T47D (cell line): ENCODE measurements at regions not wholly inside any gene's neighbourhood (a gene's known extent, or its start where the extent isn't known, plus 50 kb on each side); places are given as distances from the start of the nearest gene placed in this dataset.
"Not testable (repeated sequence)": the region's sequence is repeated elsewhere in the genome, so short reads cannot be mapped to it uniquely, and the experiment has no call there.

Source experiments
- DNase-seq, 2 experiments: peaks; one replicate each; pipeline versions ENCODE4 v3.0.0 to v3.0.0-alpha.2; 2011 to 2012; ENCODE audit warnings: low read depth in 1 of 2, low spot score in 1 of 2
- JUND ChIP-seq: IDR thresholded peaks from 2 replicates; pipeline ENCODE4 v1.6.1; 2012; ENCODE audit warnings: low read depth
- in situ Hi-C: cut with HindIII; loops from 2 replicates; pipeline ENCODE4 v1.10.0; 2016; ENCODE audit warnings: low sequenced_read_pairs, low pct_unique_long_range_greater_than_20kb

DNA sequence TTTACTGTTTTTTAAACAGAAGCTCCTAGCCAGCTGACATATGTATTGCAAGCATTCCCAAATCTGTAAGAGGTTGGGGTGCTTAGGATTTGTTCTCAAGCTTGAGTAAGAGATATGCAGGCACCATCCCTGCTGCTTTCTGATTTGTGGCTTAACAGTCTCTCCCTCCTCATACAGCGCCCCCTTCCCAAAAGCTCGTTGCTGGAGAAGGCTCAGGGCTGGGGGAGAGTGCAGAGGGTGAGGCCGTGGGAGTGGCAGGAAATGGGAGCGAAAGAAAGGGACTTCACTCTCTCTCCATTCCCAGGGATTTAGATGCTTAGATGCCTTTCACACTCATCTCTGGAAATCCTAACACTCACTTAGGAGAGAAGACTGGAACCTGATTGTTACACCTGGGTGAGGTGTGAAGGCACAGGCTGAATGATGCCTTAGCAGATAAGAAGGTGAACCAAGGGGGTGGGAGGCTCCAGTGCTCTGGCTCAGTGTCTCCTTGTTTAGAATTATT is 172.0 kb downstream of the C12orf75 start:
- no peak for DNase-seq
- in situ Hi-C loops, result no loop called here
- TF ChIP-seq JUND, result no peak

DNA sequence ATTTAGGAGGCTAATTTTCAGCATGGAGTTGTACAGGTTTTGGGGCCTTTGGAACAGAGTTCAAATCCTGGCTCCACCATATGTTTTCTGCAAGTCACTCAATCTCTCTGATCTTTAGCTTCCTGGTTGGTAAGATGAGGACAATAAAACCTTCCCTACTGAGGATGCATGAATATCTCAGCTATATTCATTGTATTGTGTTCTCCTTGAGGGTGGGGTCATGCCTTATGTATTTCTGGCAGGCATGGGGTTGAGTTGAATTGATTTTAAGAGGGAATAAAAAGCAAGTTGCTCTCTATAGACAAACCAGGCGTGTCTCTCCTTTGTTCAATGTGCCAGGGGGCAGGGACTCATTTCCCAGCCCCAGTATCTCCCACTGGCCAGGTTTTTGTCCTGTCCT is 173.1 kb downstream of the C12orf75 start:
- no peak for DNase-seq
- no peak for TF ChIP-seq JUND
- in situ Hi-C loops, result no loop called here

DNA sequence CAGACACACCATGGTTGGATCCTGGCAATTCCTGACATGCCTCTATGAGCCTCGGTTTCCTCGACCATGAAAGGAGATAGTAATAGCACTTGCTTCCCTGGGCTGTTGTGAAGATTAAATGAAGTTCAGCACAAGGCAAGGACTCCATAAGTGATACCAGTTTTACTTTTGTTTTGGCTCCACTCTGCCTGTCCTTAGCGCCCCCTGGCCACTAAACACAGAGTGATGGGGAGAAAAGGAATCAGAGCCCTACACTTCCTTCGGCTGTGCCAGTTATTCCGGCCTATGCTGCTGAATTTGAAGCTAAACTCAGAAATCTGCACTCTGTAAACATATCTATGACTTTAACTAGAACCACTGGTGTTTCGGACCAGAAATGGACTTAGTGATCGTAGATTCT is 173.8 kb downstream of the C12orf75 start:
- no peak for TF ChIP-seq JUND
- DNase-seq, result no peak
- in situ Hi-C loops, result no loop called here

DNA sequence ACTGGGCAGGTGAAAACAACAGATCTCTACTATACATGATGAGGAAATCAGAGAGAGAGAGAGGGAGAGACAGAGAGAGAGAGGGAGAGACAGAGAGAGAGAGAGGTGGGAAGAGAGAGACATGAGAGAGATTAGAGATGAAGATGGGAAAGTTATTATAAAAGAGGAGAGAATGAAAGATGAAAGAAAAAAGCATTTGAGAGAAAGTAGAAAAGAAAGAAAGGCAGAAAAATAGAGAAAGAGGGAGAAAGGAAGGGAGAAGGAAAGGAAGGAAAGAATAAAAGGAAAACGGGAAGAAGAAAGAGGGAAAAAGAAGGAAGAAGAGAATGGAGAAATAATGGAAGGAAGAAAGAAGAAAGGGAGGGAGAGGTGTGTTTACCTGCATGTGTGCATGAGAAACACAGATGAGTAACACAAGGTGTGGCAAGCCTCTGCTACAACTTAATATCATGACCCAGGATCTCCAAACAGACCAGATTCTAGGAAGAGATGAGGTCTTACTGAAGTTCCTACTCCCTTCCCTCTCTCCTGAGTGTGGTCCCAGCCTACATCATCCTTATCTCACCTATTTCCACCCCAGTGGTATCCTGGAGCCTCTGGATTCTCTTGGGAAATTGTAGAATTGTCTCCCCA is 176.3 kb downstream of the C12orf75 start:
- no peak for DNase-seq
- in situ Hi-C loops, result no loop called here
- no peak for TF ChIP-seq JUND

DNA sequence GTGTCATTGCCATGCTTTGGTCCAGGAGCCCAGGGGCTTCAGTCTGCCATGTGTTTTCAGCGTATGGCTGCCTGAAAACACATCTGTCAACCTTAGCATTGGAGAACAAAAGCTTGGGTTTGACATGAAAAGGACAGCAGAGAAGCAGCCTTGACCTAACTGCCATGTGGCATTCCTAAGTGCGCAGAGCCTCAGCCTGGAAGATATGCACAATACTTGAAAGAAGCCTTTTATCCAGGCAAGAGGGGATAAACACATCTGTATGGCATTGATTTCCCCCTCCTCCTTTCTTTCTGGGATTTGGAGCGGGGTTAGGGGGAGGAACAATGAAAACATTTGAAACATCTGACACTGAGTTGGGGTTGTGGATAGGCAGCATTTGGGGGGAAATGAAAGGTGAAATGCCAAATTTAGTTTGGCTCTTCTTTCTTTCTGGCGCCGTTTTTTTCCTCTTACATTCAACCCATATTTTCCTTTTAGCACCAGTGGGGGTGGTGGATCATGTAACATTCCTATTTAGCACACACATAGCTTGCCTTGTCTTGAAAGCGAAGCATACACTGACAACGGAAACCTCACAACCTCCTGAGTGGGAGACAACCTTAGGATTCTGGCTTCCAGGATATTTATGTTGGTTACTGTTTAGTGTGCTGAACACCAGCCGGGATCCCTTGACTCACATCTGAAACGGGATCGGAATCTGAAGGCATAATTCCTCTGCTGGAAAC is 177.0 kb downstream of the C12orf75 start:
- TF ChIP-seq JUND, result no peak
- no peak for DNase-seq
- in situ Hi-C loops, result no loop called here

DNA sequence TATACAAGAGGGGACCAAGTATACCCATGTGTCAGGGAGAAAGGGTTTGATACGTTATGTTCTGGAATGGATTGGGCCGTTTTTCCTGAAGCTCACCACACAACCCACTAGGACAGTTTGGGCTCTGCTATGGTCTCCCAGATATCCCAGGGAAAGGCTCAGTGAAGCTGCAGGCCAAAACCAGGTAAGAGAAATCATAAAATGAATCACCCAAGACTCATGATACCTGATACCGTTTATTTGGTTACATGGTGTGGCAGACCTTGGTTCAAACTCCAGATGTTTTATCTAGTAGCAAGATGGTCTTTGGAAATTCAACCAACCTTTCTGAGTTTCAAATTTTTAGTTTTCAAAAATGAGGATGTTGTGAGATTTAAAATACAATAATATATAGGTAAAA is 177.6 kb downstream of the C12orf75 start:
- no peak for TF ChIP-seq JUND

DNA sequence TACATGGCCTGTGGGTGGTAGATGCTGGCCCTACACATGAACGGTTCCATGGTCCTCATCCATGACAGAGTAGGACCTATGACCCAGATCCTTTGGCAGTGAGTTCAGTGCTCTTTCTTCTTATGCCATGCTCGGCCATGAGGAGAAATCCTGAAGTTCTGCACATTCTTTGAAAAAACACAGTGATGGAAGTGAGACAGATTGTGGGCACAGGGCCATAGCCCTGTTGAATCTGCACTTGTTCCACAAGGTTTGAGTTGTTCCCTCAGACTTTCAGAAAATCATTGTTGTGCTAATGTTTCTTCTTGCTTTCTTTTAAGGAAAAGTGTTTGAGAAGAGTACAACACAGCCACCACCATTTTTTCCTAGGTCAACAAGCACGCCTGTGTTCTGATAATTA is 180.0 kb downstream of the C12orf75 start:
- no peak for TF ChIP-seq JUND
- no peak for DNase-seq
- in situ Hi-C loops, result no loop called here

More for the DNA sequence above, 177.6 kb downstream of the C12orf75 start:
- in situ Hi-C loops, result no loop called here
- DNase-seq, result no peak

DNA sequence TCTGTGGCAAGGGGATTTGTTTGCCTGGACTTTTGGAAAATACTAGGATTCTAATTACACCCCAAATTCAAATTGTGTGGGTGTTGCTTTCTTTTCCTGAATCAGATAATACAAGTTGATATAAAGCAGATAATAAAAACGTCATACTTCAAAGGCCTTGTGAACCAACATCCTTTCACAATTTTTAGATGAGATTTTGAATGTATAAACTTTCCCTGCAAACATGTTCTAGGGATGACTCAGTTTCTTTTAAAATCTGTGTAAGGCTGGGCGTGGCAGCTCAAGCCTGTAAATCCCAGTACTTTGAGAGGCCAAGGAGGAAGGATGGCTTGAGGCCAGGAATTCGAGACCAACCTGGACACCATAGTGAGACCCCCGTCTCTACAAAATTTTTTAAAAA is 182.4 kb downstream of the C12orf75 start:
- in situ Hi-C loops, DNase-seq: not testable (repeated sequence)

DNA sequence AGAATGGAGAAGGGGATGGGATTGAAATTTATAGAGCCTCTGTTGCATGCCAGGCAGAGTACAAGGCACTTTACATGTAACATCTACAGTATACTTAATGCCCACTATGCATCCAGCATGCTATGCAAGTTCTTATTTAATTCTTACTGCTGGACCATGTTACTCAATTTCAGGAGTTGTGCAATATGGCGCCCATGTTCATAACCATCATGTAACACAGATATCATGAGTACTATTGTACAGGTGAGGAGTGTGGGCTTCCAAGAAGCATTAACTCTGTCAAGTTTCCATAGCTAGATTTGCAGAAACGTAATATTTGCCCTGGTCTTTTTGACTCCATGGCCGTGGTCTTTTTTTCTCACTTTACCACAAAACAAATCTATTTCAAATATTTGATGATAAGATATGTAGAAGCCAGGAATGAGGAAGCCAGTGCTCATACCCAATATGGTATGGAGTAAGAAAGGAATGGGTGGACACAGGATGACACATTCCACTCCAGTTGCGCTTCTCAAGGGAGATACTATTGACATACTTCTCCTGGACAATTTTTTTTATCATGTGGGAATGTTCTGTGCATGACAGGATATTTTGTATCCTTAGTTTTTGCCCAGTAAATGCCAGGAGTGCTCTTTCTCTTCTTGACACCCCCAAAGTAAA is 191.8 kb downstream of the C12orf75 start:
- no peak for TF ChIP-seq JUND
- in situ Hi-C loops, result no loop called here
- DNase-seq, result no peak

DNA sequence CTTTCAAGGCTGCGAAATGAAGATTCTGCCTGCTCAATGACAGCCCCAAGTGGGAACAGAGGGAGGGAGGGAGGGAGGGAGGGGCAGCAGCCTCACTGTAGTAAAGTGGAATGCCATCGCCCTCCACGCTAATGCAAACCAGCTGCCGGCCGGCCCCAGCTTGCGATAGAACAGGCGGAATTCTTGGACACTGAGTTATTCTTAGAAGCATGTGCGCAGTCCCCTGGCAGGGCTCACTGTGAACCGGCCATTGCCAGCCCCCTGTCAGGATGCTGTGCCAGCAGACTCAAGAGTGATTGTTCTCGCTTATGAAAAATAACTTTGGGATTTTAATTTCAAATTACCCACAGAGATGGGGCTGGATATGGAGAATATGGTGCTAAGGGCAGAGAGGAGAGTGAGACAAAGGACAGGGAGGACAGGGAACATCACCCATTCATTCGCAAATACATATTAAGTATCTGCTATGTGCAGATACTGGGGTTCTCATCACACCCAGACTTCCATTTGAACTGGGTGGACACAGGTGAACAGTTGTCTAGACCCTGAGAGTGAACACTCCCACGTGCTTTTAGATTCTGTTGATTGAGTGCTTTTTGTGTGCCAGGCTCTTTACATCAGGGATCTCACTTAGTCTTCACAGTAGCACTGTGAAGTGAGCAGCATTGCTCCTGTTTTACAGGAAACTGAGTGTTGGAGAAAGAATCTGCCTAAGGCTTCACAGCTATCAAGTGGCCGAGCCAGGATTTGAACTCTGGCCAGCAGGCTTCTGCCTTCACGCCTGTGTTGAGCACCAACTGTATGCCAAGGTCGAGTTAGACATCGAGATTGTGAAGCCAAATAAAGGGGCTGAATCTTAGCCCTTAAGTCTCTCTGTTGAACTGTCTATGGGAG is 192.9 kb downstream of the C12orf75 start:
- in situ Hi-C loops, result no loop called here
- TF ChIP-seq JUND, result no peak
- DNase-seq, result no peak

DNA sequence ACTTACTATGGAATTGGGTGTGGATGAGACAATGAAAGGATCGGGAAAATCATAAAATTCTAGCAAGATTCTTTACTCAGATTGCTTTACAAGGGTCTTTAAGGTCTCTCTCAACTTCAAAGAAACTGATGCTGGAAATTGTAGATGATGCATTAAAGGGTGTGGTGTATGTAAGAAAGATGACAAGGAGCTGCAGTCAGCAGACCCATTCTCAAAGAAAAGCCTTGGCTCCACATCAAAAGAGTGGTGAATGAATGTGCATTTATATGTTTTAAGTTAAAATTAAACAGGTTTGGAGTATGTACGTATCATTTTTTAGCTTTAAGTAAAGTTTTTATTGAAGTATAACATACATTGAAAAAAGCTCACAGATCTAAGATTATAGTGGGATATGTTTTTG is 194.5 kb downstream of the C12orf75 start:
- DNase-seq, result no peak
- TF ChIP-seq JUND, result no peak
- in situ Hi-C loops, result no loop called here

DNA sequence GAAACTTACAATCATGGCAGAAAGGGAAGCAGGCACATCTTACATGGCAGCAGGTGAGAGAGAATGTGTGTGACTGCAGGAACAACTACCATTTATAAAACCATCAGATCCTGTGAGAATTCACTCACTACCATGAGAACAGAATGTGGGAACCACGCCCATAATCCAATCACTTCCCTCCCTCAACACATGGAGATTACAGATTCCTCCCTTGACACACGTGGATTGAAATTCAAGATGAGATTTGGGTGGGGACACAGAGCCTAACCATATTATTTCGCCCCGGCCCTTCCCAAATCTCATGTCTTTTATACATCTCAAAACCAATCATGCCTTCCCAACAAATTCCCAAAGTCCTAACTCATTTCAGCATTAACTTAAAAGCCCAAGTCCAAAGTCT is 203.6 kb downstream of the C12orf75 start:
- in situ Hi-C loops, result no loop called here
- no peak for TF ChIP-seq JUND
- no peak for DNase-seq

DNA sequence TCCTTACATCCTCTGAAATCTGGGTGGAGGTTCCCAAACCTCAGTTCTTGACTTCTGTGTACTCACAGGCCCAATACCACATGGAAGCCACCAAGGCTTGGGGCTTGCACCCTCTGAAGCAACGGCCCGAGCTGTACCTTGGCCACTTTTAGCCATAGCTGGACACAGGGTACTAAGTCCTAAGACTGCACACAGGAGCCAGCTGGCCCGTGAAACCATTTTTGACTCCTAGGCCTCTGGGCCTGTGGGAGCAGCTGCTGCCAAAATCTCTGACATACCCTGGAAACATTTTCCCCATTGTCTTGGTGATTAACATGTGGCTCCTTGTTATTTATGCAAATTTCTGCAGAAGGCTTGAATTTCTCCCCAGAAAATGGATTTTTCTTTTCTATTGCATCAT is 204.5 kb downstream of the C12orf75 start:
- DNase-seq, in situ Hi-C loops: not testable (repeated sequence)
